Activated CD4-positive, CD25-positive, alpha-beta regulatory T cell (primary cell): ENCODE measurements at regions not wholly inside any gene's neighbourhood (a gene's known extent, or its start where the extent isn't known, plus 50 kb on each side); places are given as distances from the start of the nearest gene placed in this dataset.

Source experiments
- DNase-seq, 4 experiments: peaks; one replicate each; lab custom pipeline; 2025; lab: John Stamatoyannopoulos, UW

- no peak for DNase-seq
Measured at GRCh38 chr22:48658246-48658645, 1169.4 kb downstream of the BRD1 start.

GRCh38 chr22:48654492-48654891, 1173.2 kb downstream of the BRD1 start:
- DNase-seq, result no peak

GRCh38 chr22:48653929-48654328, 1173.7 kb downstream of the BRD1 start:
- DNase-seq, result no peak

GRCh38 chr22:48653306-48653705, 1174.4 kb downstream of the BRD1 start:
- DNase-seq, result no peak

GRCh38 chr22:48652796-48653195, 1174.9 kb downstream of the BRD1 start:
- DNase-seq, result no peak

- no peak for DNase-seq
Measured at GRCh38 chr22:48651981-48652538, 1175.6 kb downstream of the BRD1 start.

- no peak for DNase-seq
Measured at GRCh38 chr22:48651036-48651890, 1176.4 kb downstream of the BRD1 start.

GRCh38 chr22:48650323-48651035, 1177.2 kb downstream of the BRD1 start:
- no peak for DNase-seq

- no peak for DNase-seq
Measured at GRCh38 chr22:48649466-48649865, 1178.2 kb downstream of the BRD1 start.

- no peak for DNase-seq
Measured at GRCh38 chr22:48649031-48649430, 1178.6 kb downstream of the BRD1 start.

- no peak for DNase-seq
Measured at GRCh38 chr22:48647606-48648515, 1179.8 kb downstream of the BRD1 start.

GRCh38 chr22:48647051-48647450, 1180.6 kb downstream of the BRD1 start:
- DNase-seq, result no peak

- no peak for DNase-seq
Measured at GRCh38 chr22:48646216-48646925, 1181.3 kb downstream of the BRD1 start.

- DNase-seq, result no peak
Measured at GRCh38 chr22:48645766-48646165, 1181.9 kb downstream of the BRD1 start.

- no peak for DNase-seq
Measured at GRCh38 chr22:48644997-48645396, 1182.7 kb downstream of the BRD1 start.

- no peak for DNase-seq
Measured at GRCh38 chr22:48644108-48644507, 1183.6 kb downstream of the BRD1 start.

GRCh38 chr22:48643066-48643731, 1184.5 kb downstream of the BRD1 start:
- no peak for DNase-seq

- DNase-seq, result no peak
Measured at GRCh38 chr22:48642550-48642949, 1185.1 kb downstream of the BRD1 start.

GRCh38 chr22:48641906-48642475, 1185.7 kb downstream of the BRD1 start:
- DNase-seq, result no peak
